ENCODE measurements at regions not wholly inside any gene's neighbourhood (a gene's known extent, or its start where the extent isn't known, plus 50 kb on each side); places are given as distances from the start of the nearest gene placed in this dataset.

DNA sequence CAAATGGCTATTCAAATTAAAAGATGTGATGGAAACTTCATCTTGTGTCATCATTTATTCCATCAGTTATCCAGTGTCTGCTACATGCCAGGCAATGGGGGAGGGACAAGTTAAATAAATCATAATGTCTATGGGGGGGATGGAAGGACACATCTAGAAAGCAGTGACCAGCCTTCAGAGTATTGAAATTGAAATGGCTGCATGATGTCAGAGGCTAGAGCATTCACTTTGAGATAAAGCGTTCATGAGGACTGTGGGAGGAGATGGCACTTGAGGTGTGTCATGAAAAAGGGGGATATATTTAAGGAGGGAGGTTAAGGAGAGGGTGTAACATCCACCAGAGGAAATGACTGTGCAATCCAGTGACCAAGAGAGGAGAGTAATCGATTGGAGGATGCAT is 50.6 kb downstream of the SLIT2 start:
- no peak for DNase-seq
- in situ Hi-C loops (cut with HindIII; ENCODE audit: low pct_ligation_motif_present, low pct_unique_long_range_greater_than_20kb, low sequenced_read_pairs) = no loop called here

DNA sequence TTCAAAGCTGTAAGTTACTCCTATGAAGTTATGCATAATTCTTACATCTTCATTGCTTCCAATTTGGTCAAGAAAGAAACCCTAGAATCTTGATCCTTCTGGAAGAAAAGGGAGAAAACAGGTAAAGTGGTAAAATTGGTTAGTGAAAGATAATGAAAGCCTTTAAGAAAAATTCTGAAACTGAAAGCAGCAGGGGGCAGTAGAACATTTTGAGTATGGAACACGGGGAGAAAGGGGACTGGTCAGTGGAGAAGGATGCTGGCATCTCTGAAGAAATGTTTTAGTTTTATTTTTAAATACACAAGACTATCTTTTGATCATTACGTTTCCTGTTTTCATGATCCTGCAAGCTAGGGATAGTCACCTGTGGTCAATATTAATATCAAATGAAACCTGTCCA is 54.3 kb downstream of the SLIT2 start:
- DNase-seq = peak; percentile 57
- in situ Hi-C loops (cut with HindIII; ENCODE audit: low pct_ligation_motif_present, low pct_unique_long_range_greater_than_20kb, low sequenced_read_pairs) = no loop called here

- no peak for DNase-seq
- in situ Hi-C loops (cut with HindIII; ENCODE audit: low pct_ligation_motif_present, low pct_unique_long_range_greater_than_20kb, low sequenced_read_pairs) = no loop called here
Measured at GRCh38 chr4:20311856-20312255, 60.2 kb downstream of the SLIT2 start.

DNA sequence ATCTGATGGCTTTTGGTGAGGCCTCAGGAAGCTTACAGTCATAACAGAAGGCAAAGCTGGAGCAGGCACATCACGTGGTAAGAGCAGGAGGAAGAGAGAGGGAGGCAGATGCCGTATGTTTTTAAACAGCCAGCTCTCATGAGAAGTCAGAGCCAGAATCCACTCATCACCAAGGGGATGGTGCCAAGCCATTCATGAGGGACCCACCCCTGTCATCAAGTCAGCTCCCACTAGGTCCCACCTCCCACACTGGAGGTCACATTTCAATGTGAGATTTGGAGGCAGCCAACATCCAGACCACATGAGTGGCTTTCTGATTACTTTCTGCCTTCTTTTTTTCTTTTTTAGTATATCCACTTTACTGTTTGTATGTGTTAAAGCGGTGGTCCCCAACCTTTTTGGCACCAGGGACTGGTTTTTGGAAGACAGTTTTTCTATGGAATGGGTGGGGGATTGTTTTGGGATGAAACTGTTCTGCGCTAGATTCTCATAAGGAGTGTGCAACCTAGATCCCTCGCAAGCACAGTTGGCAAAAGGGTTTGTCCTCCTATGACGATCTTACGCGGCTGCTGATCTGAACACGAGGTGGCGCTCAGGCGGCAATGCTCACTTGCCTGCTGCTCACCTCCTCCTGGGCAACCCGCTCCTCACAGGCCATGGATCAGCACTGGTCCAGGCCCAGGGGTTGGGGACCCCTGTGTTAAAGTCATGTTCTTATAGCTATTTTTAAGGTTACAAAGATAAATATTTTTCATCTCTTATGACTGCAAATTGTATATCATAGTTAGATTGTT is 61.7 kb downstream of the SLIT2 start:
- DNase-seq = no peak

GRCh38 chr4:20317424-20317985 is 65.8 kb downstream of the SLIT2 start:
- no peak for DNase-seq
- in situ Hi-C loops (cut with HindIII; ENCODE audit: low pct_ligation_motif_present, low pct_unique_long_range_greater_than_20kb, low sequenced_read_pairs) = no loop called here

More for the DNA sequence above, 61.7 kb downstream of the SLIT2 start:
- in situ Hi-C loops (cut with HindIII; ENCODE audit: low pct_ligation_motif_present, low pct_unique_long_range_greater_than_20kb, low sequenced_read_pairs) = no loop called here

GRCh38 chr4:20318001-20318908 is 66.5 kb downstream of the SLIT2 start:
- in situ Hi-C loops (cut with HindIII; ENCODE audit: low pct_ligation_motif_present, low pct_unique_long_range_greater_than_20kb, low sequenced_read_pairs) = no loop called here
- no peak for DNase-seq

GRCh38 chr4:20318909-20319277 is 67.2 kb downstream of the SLIT2 start:
- no peak for DNase-seq
- in situ Hi-C loops (cut with HindIII; ENCODE audit: low pct_ligation_motif_present, low pct_unique_long_range_greater_than_20kb, low sequenced_read_pairs) = no loop called here

- DNase-seq = no peak
- in situ Hi-C loops (cut with HindIII; ENCODE audit: low pct_ligation_motif_present, low pct_unique_long_range_greater_than_20kb, low sequenced_read_pairs) = no loop called here
Measured at GRCh38 chr4:20319825-20320612, 68.3 kb downstream of the SLIT2 start.

DNA sequence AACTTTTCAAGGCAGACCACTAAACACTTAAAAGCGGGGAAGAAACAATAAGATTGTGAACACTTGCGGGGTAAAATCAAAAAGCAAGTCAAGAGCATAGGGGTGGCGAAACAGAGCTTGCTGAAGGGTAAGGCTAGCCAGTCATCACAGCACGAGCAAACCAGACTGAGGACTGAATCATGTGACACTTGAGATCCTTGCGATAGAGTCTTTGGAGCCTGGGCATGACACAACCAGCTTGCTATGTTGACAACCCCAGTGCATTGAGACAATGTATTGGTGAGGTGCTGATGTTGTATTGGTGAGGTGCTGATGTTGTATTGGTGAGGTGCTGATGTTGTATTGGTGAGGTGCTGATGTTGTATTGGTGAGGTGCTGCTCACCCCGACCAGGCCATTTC is 72.3 kb downstream of the SLIT2 start:
- in situ Hi-C loops (cut with HindIII; ENCODE audit: low pct_ligation_motif_present, low pct_unique_long_range_greater_than_20kb, low sequenced_read_pairs) = no loop called here
- no peak for DNase-seq

DNA sequence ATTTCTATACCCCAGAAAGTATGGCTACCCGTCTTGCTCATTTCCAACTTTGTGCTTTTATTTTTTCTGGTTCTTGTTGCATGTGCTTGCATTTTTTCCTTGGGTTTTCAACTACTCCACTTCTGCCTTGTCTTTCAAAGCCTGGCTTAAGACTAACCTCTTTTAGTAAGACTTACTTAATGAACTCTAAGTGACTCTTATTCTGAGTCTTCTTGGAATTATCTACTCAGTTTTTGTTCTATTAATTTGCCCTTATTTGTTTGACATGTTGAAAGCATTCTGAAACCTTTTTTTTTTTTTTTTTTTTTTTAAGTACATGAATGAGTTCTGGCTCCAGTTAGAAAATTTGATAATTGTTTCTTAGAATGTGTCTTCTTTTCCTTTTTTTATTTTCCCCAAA is 74.8 kb downstream of the SLIT2 start:
- in situ Hi-C loops (cut with HindIII; ENCODE audit: low pct_ligation_motif_present, low pct_unique_long_range_greater_than_20kb, low sequenced_read_pairs) = no loop called here
- DNase-seq = no peak

DNA sequence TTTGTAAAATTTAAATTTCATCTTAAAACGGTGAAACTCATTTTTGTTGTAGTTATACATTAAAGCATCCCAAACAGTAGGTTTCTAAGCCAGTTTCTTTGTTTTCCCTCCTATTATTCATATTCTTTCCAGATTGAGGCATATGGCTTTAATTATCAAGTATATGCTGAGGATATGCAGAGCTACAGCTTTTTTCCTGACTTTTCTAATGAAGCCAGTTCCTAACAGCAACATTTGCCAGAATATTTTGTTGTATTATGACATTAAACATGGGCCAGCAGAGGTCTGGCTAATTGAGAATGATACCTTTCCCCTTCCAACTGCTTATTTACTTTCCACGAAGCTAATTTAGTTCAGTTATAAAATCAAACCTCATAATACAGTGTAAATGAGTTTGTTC is 75.3 kb downstream of the SLIT2 start:
- in situ Hi-C loops (cut with HindIII; ENCODE audit: low pct_ligation_motif_present, low pct_unique_long_range_greater_than_20kb, low sequenced_read_pairs) = no loop called here
- no peak for DNase-seq

GRCh38 chr4:20327808-20328207 is 76.1 kb downstream of the SLIT2 start:
- in situ Hi-C loops (cut with HindIII; ENCODE audit: low pct_ligation_motif_present, low pct_unique_long_range_greater_than_20kb, low sequenced_read_pairs) = no loop called here
- DNase-seq = no peak

GRCh38 chr4:20331642-20332041 is 79.9 kb downstream of the SLIT2 start:
- in situ Hi-C loops (cut with HindIII; ENCODE audit: low pct_ligation_motif_present, low pct_unique_long_range_greater_than_20kb, low sequenced_read_pairs) = no loop called here
- DNase-seq = no peak

DNA sequence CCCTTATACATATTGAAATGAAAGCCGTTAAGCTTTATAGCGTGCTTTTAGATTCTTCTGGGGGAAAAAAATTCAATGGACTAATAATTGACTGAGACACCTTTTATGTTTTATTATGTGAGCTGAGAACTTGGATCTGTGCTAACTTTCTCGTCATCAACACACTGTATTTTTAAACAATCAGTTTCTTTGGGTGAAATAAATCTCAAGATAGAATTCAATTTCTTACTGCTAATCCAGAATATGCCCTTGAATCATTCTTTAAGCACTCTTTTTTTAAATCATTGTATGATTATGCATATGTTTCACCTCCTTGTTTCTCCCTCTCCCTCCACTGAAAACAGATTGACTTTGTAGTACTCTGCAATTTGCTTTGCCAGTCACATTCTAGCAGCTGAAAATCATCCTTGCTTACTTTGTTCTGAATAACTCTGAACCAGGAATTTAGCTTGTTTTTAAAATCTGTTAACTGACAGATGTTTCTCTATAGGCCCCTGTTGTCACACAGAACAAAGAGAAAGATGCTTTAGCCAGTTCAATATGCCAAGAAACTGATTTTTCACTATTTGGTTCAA is 81.5 kb downstream of the SLIT2 start:
- in situ Hi-C loops (cut with HindIII; ENCODE audit: low pct_ligation_motif_present, low pct_unique_long_range_greater_than_20kb, low sequenced_read_pairs) = no loop called here
- DNase-seq = no peak

GRCh38 chr4:20337261-20337664 is 85.6 kb downstream of the SLIT2 start:
- in situ Hi-C loops (cut with HindIII; ENCODE audit: low pct_ligation_motif_present, low pct_unique_long_range_greater_than_20kb, low sequenced_read_pairs) = no loop called here
- DNase-seq = no peak

GRCh38 chr4:20338841-20339240 is 87.1 kb downstream of the SLIT2 start:
- DNase-seq = no peak
- in situ Hi-C loops (cut with HindIII; ENCODE audit: low pct_ligation_motif_present, low pct_unique_long_range_greater_than_20kb, low sequenced_read_pairs) = no loop called here

DNA sequence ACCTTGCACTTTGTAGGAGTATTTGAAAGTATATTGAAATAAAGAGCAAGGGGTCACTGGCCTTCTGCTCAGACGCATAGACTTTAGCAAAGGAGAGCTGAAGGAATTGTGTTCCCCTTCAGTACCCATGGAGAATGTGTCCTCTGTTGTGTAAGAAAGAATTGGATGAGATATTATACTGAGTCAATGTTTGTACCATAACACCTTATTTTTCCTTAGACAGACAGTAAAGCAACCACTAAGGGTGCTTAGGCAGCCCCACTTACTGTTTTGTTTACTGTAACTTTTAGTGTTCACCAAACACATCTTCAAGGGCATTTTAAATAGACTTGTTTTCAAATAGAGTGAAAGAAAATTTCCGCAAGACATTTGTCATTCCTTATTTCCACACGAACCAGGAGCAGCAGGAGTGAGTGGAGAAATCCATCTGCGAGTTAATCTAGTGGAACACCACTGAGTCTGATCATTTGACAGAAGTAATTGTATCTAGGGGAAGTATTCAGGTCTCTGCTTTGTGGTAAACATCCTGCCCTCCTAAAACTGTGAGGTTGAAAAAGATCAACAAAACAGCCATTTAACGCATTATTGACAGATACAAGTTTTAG is 89.5 kb downstream of the SLIT2 start:
- in situ Hi-C loops (cut with HindIII; ENCODE audit: low pct_ligation_motif_present, low pct_unique_long_range_greater_than_20kb, low sequenced_read_pairs) = no loop called here
- no peak for DNase-seq

DNA sequence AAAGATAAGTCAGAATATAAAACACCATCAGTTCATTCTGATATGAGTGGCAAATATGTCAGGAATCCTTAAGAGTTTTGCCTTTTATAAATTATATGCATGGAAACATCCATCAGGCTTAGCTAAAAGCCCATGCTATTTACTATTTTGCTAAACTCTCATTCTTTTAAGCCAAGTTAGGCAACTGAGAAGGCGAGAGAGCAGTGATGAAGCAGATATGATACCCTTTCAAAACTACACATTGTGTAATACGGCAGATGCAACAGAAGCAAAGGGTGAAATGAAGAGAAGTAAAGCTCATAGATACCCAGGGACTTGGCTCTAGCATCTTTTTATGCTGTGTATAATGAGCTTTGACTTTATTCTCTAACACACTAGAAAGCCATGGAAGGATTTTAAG is 95.8 kb downstream of the SLIT2 start:
- in situ Hi-C loops (cut with HindIII; ENCODE audit: low pct_ligation_motif_present, low pct_unique_long_range_greater_than_20kb, low sequenced_read_pairs) = no loop called here

More for the DNA sequence above, 95.8 kb downstream of the SLIT2 start:
- no peak for DNase-seq
